Stimulated activated memory B cell treated with anti-CD40 and anti-IgM and Interleukin-4, amounts not matched to agents 10 μg/mL and 1 μg/mL and 100 μg/mL, for 72 hours (primary cell): ENCODE measurements at regions not wholly inside any gene's neighbourhood (a gene's known extent, or its start where the extent isn't known, plus 50 kb on each side); places are given as distances from the start of the nearest gene placed in this dataset.

ENCODE experiments used
- ATAC-seq: fragments of 150-1000 bp; cut with Tn5 transposase; 2 replicates; pipeline ENCODE4 v1.10.0; 2021
- H3K27ac Mint-ChIP-seq: one replicate; pipeline ENCODE4 v1.8.0; 2022; ENCODE audit warnings: mild to moderate bottlenecking, mixed read lengths
- H3K27me3 Mint-ChIP-seq: one replicate; pipeline ENCODE4 v1.8.0; 2022; ENCODE audit warnings: mixed read lengths
- H3K36me3 Mint-ChIP-seq: one replicate; pipeline ENCODE4 v1.8.0; 2022; ENCODE audit warnings: mixed read lengths
- H3K4me1 Mint-ChIP-seq: one replicate; pipeline ENCODE4 v1.8.0; 2022; ENCODE audit warnings: mixed read lengths
- H3K4me3 Mint-ChIP-seq: one replicate; pipeline ENCODE4 v1.8.0; 2022; ENCODE audit warnings: mild to moderate bottlenecking, moderate library complexity, mixed read lengths
- H3K9me3 Mint-ChIP-seq: one replicate; pipeline ENCODE4 v1.8.0; 2022; ENCODE audit warnings: mixed read lengths

- H3K9me3 Mint-ChIP-seq: no peaks in the 10 kb centered on the region
- no peak overlapping the region for H3K4me3 Mint-ChIP-seq
- no peaks in the 10 kb centered on the region for H3K36me3 Mint-ChIP-seq
- ATAC-seq: no peak
- no peaks in the 10 kb centered on the region for H3K27me3 Mint-ChIP-seq
- no peak overlapping the region for H3K27ac Mint-ChIP-seq
- no peaks in the 10 kb centered on the region for H3K4me1 Mint-ChIP-seq
These were observed 859.5 kb downstream of the USP25 start for GRCh38 chr21:16589006-16589898.

DNA sequence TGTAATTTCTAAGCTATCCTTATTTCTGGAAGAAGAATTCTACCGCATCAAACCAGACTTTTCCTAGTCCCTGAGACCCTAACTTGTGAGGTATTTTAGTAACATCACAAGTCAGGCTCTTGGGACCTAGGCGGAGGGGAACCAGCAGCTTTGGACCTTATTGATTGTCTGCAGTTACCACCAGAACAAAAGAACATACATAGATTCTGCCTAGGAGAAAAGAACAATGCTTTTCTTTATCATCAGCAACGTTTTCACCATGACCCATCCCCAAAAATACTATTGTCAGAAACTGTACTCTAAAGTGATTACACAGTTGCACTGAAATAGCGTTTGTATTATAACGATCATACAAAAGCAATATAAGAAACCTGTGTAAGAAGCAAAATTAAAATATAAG is 860.4 kb downstream of the USP25 start:
- Mint-ChIP-seq H3K4me3 (no peak overlapping the region), H3K27ac (no peak overlapping the region), H3K36me3 (no peaks in the 10 kb centered on the region), H3K9me3 (no peaks in the 10 kb centered on the region), H3K4me1 (no peaks in the 10 kb centered on the region), H3K27me3 (no peaks in the 10 kb centered on the region)
- ATAC-seq: no peak

DNA sequence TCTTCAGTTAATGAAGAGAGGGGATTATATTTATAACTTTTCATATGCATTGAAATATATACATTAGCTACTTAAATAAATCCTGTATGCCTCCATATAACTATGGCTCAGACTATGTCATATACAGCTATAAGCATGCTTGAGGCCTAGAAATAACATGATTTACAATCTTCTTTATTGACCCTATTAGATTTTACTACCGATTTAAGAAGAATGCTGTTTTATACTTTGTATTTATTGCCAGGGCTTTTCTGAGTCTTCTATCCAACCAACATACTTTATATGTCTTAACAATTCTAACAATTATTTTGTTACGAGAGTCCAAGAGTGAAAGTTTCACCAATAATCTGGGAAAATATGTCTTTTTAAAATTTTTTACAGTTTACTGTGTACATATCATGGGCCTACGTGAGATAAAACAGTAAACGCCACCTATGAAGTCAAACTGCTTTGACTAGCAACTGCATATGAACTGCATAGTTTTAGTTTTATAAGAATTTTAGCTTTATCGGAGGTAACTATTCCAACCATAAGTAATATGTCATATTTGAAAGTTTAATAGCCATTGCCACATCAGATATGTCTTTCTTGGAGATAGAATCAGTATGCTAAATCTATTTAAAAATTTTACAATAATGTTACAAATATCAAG is 861.0 kb downstream of the USP25 start:
- no peak overlapping the region for H3K27ac Mint-ChIP-seq
- ATAC-seq: no peak

GRCh38 chr21:16592381-16592780 is 862.6 kb downstream of the USP25 start:
- Mint-ChIP-seq H3K27me3 (no peaks in the 10 kb centered on the region), H3K27ac (no peak overlapping the region), H3K36me3 (no peaks in the 10 kb centered on the region), H3K9me3 (peaks cover 2% of the 10 kb centered on the region), H3K4me1 (no peaks in the 10 kb centered on the region), H3K4me3 (no peak overlapping the region)
- no peak for ATAC-seq

More for the DNA sequence above, 861.0 kb downstream of the USP25 start:
- H3K36me3 Mint-ChIP-seq: no peaks in the 10 kb centered on the region
- no peak overlapping the region for H3K4me3 Mint-ChIP-seq
- no peaks in the 10 kb centered on the region for H3K4me1 Mint-ChIP-seq
- no peaks in the 10 kb centered on the region for H3K27me3 Mint-ChIP-seq
- no peaks in the 10 kb centered on the region for H3K9me3 Mint-ChIP-seq

DNA sequence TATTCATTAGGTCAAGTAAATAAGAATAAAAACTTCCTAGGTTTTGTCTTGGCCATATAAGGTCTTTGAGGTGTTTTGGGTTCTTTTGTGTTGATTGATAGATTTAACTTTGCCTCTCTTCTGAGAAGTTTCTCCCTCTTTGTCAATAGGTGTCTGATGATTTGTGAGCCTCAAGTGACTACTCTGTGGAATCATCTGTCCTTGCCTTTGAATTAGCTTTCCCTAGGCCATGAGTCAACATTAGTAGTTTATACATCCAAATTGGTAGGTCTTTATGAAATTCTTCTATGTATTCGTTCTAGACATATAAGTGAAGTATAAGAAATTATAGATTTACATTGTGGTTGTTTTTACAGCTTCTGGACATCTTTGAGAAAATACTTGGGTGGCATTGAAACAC is 864.4 kb downstream of the USP25 start:
- no peaks in the 10 kb centered on the region for H3K27me3 Mint-ChIP-seq
- H3K4me1 Mint-ChIP-seq: no peaks in the 10 kb centered on the region
- ATAC-seq: no peak
- H3K27ac Mint-ChIP-seq: no peak overlapping the region
- no peak overlapping the region for H3K4me3 Mint-ChIP-seq
- H3K9me3 Mint-ChIP-seq: peaks cover 2% of the 10 kb centered on the region
- H3K36me3 Mint-ChIP-seq: no peaks in the 10 kb centered on the region

DNA sequence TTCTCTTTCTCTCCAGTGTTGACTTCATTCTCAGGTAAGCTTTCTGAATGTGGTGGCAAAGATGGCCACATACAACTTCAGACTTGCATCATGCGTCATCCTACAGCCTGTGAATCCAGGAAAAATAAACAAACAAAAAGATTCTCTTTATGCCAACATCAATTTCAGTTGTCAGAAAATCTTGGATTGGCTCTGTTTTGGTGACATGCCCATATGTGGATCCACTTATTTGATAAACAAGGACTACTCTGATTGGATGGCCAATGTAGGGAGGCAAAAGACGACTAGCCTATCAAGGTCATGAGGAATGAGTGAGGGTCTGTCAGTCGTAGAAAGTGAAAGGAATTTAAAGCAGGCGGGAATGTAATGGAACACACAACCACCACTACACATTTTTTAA is 866.6 kb downstream of the USP25 start:
- Mint-ChIP-seq H3K27ac (no peak overlapping the region), H3K27me3 (no peaks in the 10 kb centered on the region), H3K36me3 (no peaks in the 10 kb centered on the region), H3K4me3 (no peak overlapping the region), H3K9me3 (peaks cover 2% of the 10 kb centered on the region), H3K4me1 (no peaks in the 10 kb centered on the region)
- no peak for ATAC-seq

DNA sequence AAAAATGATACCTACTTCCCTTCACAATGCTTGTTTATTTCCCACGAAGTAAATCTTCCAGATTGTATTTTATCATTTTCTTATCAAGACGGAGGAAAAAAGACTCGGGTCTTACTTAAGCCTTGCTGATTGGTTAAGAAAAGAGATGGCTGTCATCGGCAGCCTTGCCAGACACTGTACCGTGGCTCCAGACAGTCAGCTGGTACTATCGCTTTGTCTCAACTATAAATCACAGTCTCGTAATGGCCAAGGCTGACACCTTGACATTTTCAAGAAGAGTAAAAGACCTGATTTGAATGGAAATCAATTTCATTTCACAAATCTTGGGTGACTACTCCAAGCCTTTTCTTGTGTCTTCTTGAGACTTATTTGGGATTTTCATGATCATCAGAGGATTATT is 868.0 kb downstream of the USP25 start:
- H3K9me3 Mint-ChIP-seq: peaks cover 2% of the 10 kb centered on the region
- no peak for ATAC-seq
- H3K27me3 Mint-ChIP-seq: no peaks in the 10 kb centered on the region
- no peak overlapping the region for H3K27ac Mint-ChIP-seq
- no peaks in the 10 kb centered on the region for H3K36me3 Mint-ChIP-seq
- H3K4me1 Mint-ChIP-seq: no peaks in the 10 kb centered on the region
- no peak overlapping the region for H3K4me3 Mint-ChIP-seq

DNA sequence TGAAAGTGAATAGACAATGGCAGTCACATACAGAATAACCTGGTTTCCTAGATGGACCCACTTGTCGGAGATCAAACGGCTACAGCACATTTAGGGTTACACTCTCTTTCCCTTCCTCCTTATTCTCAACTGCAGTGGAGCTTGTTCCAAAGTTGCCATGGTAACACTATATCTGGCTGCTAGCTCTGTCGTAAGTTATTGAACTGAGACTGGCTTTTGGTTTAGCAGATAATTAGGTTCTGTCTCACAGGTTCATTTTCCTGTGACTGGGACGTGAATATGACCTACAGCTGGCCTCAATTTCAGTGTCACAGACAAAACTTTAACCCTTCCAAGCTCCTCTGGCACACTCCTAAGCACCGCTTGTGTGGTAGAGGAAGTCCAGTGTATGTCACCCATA is 875.8 kb downstream of the USP25 start:
- H3K4me1 Mint-ChIP-seq: no peaks in the 10 kb centered on the region
- no peak overlapping the region for H3K27ac Mint-ChIP-seq
- no peaks in the 10 kb centered on the region for H3K36me3 Mint-ChIP-seq
- no peak for ATAC-seq
- H3K9me3 Mint-ChIP-seq: no peaks in the 10 kb centered on the region
- H3K27me3 Mint-ChIP-seq: no peaks in the 10 kb centered on the region
- no peak overlapping the region for H3K4me3 Mint-ChIP-seq

DNA sequence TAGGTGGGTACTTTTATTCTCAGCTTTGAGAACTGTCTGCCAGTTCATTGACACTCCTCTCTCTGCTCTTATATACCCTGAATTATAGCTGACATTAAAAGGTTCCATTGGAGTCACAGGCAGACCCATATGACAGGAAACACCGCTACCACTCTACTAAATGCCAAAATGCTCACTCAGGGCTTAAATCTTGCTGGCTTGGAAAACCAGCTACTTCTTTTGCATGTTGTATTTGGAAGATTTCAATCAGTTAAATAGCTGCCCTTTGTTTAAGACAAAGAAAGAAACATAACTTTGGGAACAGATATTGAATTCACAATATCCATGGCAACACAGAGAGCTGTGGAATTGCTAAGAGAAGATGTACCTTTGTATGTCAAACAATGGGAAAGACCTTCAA is 876.5 kb downstream of the USP25 start:
- Mint-ChIP-seq H3K4me3 (no peak overlapping the region), H3K36me3 (no peaks in the 10 kb centered on the region), H3K9me3 (no peaks in the 10 kb centered on the region), H3K4me1 (no peaks in the 10 kb centered on the region), H3K27ac (no peak overlapping the region), H3K27me3 (no peaks in the 10 kb centered on the region)
- ATAC-seq: no peak

DNA sequence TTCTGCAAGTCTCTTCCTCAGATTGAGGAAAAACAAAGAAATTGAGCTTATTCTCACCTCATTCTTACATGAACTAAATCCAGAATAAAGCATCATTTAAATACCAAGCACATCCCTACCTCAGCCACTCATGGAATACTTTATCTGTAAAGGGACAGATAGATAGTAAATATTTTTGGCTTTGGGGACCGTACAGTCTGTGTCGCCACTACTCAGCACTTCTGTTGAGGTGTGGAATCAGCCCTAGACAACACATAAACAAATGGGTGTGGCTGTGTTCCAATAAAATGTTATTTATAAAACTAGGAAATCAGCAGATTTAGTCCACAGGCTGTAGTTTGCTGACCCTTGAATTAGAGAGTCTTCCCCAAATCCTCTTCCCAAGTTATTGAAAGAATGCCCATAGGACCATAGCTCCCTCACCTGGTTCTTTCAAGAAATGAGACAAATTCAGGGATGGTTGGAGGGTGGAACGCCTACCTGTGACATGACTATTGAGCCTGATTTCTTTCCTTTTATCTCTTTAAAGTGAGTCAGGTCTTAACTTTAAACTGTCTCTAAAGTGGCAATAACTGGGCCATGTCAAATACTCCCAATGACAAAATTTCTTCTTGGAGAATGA is 878.5 kb downstream of the USP25 start:
- no peaks in the 10 kb centered on the region for H3K4me1 Mint-ChIP-seq
- H3K36me3 Mint-ChIP-seq: no peaks in the 10 kb centered on the region
- no peak overlapping the region for H3K4me3 Mint-ChIP-seq
- H3K27ac Mint-ChIP-seq: no peak overlapping the region
- H3K27me3 Mint-ChIP-seq: no peaks in the 10 kb centered on the region
- H3K9me3 Mint-ChIP-seq: no peaks in the 10 kb centered on the region
- ATAC-seq: no peak

- ATAC-seq: no peak
- H3K27ac Mint-ChIP-seq: no peak overlapping the region
- no peaks in the 10 kb centered on the region for H3K27me3 Mint-ChIP-seq
- no peaks in the 10 kb centered on the region for H3K4me1 Mint-ChIP-seq
- H3K9me3 Mint-ChIP-seq: peaks cover 4% of the 10 kb centered on the region
- H3K36me3 Mint-ChIP-seq: no peaks in the 10 kb centered on the region
- H3K4me3 Mint-ChIP-seq: no peak overlapping the region
These were observed 889.5 kb downstream of the USP25 start for GRCh38 chr21:16619281-16619680.

GRCh38 chr21:16620786-16621320 is 891.1 kb downstream of the USP25 start:
- H3K4me1 Mint-ChIP-seq: no peaks in the 10 kb centered on the region
- no peaks in the 10 kb centered on the region for H3K36me3 Mint-ChIP-seq
- no peak overlapping the region for H3K4me3 Mint-ChIP-seq
- H3K27me3 Mint-ChIP-seq: no peaks in the 10 kb centered on the region
- H3K9me3 Mint-ChIP-seq: peaks cover 4% of the 10 kb centered on the region
- no peak overlapping the region for H3K27ac Mint-ChIP-seq
- no peak for ATAC-seq

DNA sequence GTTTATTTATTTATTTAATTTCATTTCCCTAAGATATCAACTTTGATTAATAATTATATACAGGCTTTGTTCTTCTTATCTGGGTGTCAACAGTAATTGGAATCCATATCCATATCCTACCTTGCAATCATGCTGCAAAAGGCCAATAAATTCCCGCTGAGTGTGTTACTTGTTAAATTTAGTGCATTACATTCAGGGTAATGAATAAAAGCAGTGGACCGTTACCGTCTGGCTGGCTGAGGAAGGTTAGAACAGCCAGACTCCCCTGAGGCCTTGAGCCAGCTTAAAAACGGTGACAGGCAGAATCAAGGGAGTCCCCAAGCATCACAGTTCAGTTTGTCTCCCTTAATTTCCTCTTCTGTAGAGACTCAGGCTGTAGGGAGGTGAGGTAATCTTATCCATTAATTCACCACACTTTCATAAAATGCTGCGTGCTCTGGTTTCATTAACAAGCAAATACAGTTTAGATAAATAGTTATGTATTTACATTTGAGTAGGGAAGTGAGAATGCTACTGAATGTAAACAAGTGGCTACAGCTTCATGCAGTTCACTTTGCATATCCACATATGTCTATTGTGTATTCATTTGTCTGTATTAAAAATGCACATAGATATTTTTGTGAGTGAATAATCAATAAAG is 888.2 kb upstream of the CXADR start:
- Mint-ChIP-seq H3K4me3 (no peak overlapping the region), H3K9me3 (peaks cover under 1% of the 10 kb centered on the region), H3K4me1 (no peaks in the 10 kb centered on the region), H3K27ac (no peak overlapping the region), H3K36me3 (no peaks in the 10 kb centered on the region), H3K27me3 (no peaks in the 10 kb centered on the region)
- no peak for ATAC-seq

- H3K27ac Mint-ChIP-seq: no peak overlapping the region
- H3K9me3 Mint-ChIP-seq: peaks cover 3% of the 10 kb centered on the region
- H3K4me1 Mint-ChIP-seq: no peaks in the 10 kb centered on the region
These were observed 887.4 kb upstream of the CXADR start for GRCh38 chr21:16625491-16625890.

DNA sequence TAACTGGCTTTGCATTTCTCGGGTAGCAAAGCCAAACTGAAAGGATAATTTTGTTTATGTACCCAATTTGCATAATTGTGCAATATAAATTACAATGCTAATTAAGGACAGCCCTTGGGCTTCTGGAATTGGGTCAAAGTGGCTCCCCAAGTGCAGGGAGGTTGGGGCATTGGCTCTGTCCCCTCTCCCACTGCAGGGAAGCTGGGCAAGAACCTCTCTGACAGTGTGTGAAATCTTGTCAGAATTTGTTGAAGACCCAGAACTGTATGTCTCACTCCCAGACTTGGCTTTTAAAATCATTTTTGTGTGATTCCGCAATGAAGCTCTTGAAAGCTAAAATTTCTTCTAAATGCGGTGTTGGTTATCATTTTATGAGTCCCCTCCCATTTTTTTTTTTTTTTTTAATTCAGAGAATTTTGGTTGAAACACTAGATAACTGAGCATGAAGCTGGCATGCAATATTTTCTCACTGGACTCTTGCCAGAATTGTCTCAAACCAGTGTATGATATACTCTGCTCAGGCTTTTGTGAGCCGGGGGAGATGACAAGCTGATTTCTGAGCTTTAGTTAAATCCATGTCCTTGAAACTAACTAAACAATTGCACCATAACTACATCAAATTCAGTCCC is 878.9 kb upstream of the CXADR start:
- Mint-ChIP-seq H3K27ac (no peak overlapping the region), H3K27me3 (no peaks in the 10 kb centered on the region)
- ATAC-seq: no peak

More at GRCh38 chr21:16625491-16625890, 887.4 kb upstream of the CXADR start:
- ATAC-seq: no peak
- H3K4me3 Mint-ChIP-seq: no peak overlapping the region
- H3K27me3 Mint-ChIP-seq: no peaks in the 10 kb centered on the region
- no peaks in the 10 kb centered on the region for H3K36me3 Mint-ChIP-seq

More for the DNA sequence above, 878.9 kb upstream of the CXADR start:
- Mint-ChIP-seq H3K36me3 (no peaks in the 10 kb centered on the region), H3K9me3 (peaks cover 3% of the 10 kb centered on the region), H3K4me1 (no peaks in the 10 kb centered on the region), H3K4me3 (no peak overlapping the region)
